Natural killer cell (primary cell): ENCODE measurements at regions not wholly inside any gene's neighbourhood (a gene's known extent, or its start where the extent isn't known, plus 50 kb on each side); places are given as distances from the start of the nearest gene placed in this dataset.

Experiments
- ATAC-seq, 3 donors: fragments of 150-1000 bp in 2 of 3; fragments of 200-7000 bp in 1 of 3; cut with Tn5 transposase; 1 replicate in 1 of 3; 2 replicates in 2 of 3; pipeline ENCODE4 v1.10.0; 2021; ENCODE audit warnings: mild to moderate bottlenecking in 2 of 3, moderate library complexity in 2 of 3
- DNase-seq, 2 donors: peaks; one replicate each; pipeline versions ENCODE4 v3.0.0 to v3.0.0-alpha.2; 2013 to 2021; ENCODE audit warnings: mixed read lengths in 1 of 2
- H3K27ac ChIP-seq: one replicate; pipeline ENCODE4 v1.5.1; 2013; ENCODE audit warnings: mild to moderate bottlenecking, low read length
- H3K27me3 ChIP-seq: one replicate; pipeline ENCODE4 v1.6.1; 2013; ENCODE audit warnings: low read length; ENCODE audit not compliant: control insufficient read depth, insufficient read depth
- H3K36me3 ChIP-seq: one replicate; pipeline ENCODE4 v1.6.1; 2013; ENCODE audit warnings: low read length; ENCODE audit not compliant: control insufficient read depth, insufficient read depth
- H3K4me1 ChIP-seq: one replicate; pipeline ENCODE4 v1.6.1; 2013; ENCODE audit warnings: low read length; ENCODE audit not compliant: control insufficient read depth, insufficient read depth
- H3K4me3 ChIP-seq: one replicate; pipeline ENCODE4 v1.5.1; 2013; ENCODE audit warnings: low read length
- H3K9me3 ChIP-seq: one replicate; pipeline ENCODE4 v1.6.1; 2013; ENCODE audit warnings: low read length; ENCODE audit not compliant: control insufficient read depth, insufficient read depth
- H3K27ac Mint-ChIP-seq, 2 donors: one replicate each; pipeline ENCODE4 v1.8.0; 2022; ENCODE audit warnings: mild to moderate bottlenecking in 2 of 2, mixed read lengths in 2 of 2, moderate library complexity in 1 of 2
- H3K27me3 Mint-ChIP-seq, 2 donors: one replicate each; pipeline ENCODE4 v1.8.0; 2022; ENCODE audit warnings: low read depth in 2 of 2, mixed read lengths in 2 of 2
- H3K36me3 Mint-ChIP-seq: one replicate; pipeline ENCODE4 v1.8.0; 2022; ENCODE audit warnings: mixed read lengths
- H3K4me1 Mint-ChIP-seq, 2 donors: one replicate each; pipeline ENCODE4 v1.8.0; 2022; ENCODE audit warnings: mixed read lengths in 2 of 2
- H3K4me3 Mint-ChIP-seq: one replicate; pipeline ENCODE4 v1.8.0; 2022; ENCODE audit warnings: mild to moderate bottlenecking, moderate library complexity, mixed read lengths
- H3K9me3 Mint-ChIP-seq, 2 donors: one replicate each; pipeline ENCODE4 v1.8.0; 2022; ENCODE audit warnings: mixed read lengths in 2 of 2
- WGBS: methylation state at CpG from one replicate; pipeline ENCODE4 v1.1.7; 2013; ENCODE audit warnings: missing lambda C conversion rate; ENCODE audit not compliant: insufficient coverage; 5-methylcytosine and 5-hydroxymethylcytosine counted together
- intact Hi-C: fragments of 100-400 bp; cut with micrococcal nuclease; formaldehyde crosslinking; loops from one replicate; pipeline ENCODE4 v1.14.2; 2022
- TF ChIP-seq, protein P1 (sequence below): fragments of 200-600 bp; IDR thresholded peaks from one replicate; pipeline ENCODE4 v1.8.0; 2022; ENCODE audit warnings: antibody characterized with exemption

DNA sequence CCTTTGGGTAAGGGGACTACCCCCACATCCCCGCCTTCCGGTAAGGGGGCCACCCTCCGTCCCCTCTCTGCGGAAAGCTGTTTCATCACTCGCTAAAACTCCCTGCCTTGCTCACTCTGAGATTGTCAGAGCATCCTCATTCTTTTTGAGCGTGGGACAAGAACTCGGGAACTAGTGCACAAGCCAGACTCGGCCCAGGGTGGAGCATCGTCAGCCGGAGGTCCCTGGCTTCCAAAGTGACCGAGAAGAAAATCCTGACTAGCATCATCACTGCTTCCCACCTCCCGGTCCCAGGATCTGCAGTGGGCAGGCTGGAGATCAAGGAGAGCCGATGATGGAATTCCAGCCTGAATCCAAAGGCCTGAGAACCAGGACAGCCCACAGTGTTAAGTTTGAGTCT lies 380.3 kb downstream of the SEC14L1 start:
- DNase-seq (no peak), ATAC-seq (no peak)
- Mint-ChIP-seq H3K27me3 (peaks cover 0 to 10% of the 10 kb centered on the region in 2 donors), H3K27ac (no peak overlapping the region), H3K4me1 (no peaks in the 10 kb centered on the region), H3K36me3 (no peaks in the 10 kb centered on the region), H3K4me3 (no peak overlapping the region), H3K9me3 (no peaks in the 10 kb centered on the region)
- Histone ChIP-seq H3K4me1 (no peaks in the 10 kb centered on the region), H3K4me3 (no peak overlapping the region), H3K9me3 (no peaks in the 10 kb centered on the region), H3K36me3 (no peaks in the 10 kb centered on the region), H3K27me3 (no peaks in the 10 kb centered on the region), H3K27ac (no peak overlapping the region)
- TF ChIP-seq, protein P1, sequence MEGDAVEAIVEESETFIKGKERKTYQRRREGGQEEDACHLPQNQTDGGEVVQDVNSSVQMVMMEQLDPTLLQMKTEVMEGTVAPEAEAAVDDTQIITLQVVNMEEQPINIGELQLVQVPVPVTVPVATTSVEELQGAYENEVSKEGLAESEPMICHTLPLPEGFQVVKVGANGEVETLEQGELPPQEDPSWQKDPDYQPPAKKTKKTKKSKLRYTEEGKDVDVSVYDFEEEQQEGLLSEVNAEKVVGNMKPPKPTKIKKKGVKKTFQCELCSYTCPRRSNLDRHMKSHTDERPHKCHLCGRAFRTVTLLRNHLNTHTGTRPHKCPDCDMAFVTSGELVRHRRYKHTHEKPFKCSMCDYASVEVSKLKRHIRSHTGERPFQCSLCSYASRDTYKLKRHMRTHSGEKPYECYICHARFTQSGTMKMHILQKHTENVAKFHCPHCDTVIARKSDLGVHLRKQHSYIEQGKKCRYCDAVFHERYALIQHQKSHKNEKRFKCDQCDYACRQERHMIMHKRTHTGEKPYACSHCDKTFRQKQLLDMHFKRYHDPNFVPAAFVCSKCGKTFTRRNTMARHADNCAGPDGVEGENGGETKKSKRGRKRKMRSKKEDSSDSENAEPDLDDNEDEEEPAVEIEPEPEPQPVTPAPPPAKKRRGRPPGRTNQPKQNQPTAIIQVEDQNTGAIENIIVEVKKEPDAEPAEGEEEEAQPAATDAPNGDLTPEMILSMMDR = no peak
- intact Hi-C loops = no loop called here
- WGBS = 93% methylated on average over 13 of the region's 13 CpGs

DNA sequence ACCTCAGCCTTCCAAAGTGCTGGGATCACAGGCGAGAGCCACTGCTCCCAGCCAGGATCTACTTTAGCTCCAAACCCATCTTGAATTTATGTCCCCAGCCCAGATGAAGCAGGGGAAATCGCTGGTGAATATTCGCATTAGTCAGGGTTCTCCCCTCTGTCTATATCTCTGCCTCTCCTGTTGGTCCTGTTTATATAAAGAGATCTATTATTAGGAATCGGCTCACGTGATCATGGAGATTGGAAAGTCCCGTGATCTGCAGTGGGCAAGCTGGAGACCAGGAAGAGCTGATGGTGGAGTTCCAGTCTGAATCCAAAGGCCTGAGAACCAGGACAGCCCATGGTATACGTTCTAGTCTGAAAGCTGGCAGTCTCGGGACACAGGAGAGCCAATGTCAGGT lies 382.8 kb downstream of the SEC14L1 start:
- DNase-seq (no peak), ATAC-seq (no peak)
- intact Hi-C loops = no loop called here
- H3K27me3 Mint-ChIP-seq = peaks cover 10 to 12% of the 10 kb centered on the region in 2 donors
- TF ChIP-seq, protein P1 = no peak
- Histone ChIP-seq H3K27ac (no peak overlapping the region), H3K36me3 (no peaks in the 10 kb centered on the region), H3K4me3 (no peak overlapping the region), H3K27me3 (peaks cover 3% of the 10 kb centered on the region), H3K9me3 (no peaks in the 10 kb centered on the region), H3K4me1 (peaks cover 1% of the 10 kb centered on the region)
- H3K9me3 Mint-ChIP-seq = no peaks in the 10 kb centered on the region
- 92% methylated on average over 6 of the region's 8 CpGs for WGBS
- no peak overlapping the region for H3K4me3 Mint-ChIP-seq
- H3K36me3 Mint-ChIP-seq = no peaks in the 10 kb centered on the region
- no peak overlapping the region for H3K27ac Mint-ChIP-seq
- no peaks in the 10 kb centered on the region for H3K4me1 Mint-ChIP-seq

DNA sequence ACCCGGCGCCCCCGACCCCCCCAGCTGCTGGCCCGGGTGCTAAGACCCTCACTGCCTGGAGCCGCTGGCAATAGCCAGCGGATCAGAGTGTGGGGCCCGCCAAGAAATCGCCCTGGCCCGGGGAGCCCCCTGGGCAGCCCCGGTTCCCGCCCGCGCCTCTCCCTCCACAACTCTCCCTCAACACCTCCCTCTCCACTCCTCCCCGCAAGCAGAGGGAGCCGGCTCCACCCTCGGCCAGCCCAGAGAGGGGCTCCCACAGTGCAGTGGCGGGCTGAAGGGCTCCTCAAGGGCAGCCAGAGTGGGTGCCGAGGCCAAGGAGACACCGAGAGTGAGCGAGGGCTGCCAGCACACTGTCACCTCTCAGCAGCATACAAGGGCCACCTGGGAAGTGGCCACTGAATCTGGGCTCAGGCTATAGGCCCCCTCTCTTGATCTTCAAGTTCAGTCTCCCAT lies 385.5 kb downstream of the SEC14L1 start:
- TF ChIP-seq, protein P1 = no peak
- H3K27me3 Mint-ChIP-seq = peaks cover 10 to 18% of the 10 kb centered on the region in 2 donors
- no peaks in the 10 kb centered on the region for H3K9me3 Mint-ChIP-seq
- intact Hi-C loops = no loop called here
- no peak for DNase-seq
- no peak for ATAC-seq
- Histone ChIP-seq H3K27me3 (peaks cover 11% of the 10 kb centered on the region), H3K27ac (no peak overlapping the region), H3K4me3 (no peak overlapping the region), H3K4me1 (peaks cover 7% of the 10 kb centered on the region), H3K36me3 (no peaks in the 10 kb centered on the region), H3K9me3 (no peaks in the 10 kb centered on the region)
- WGBS = 88% methylated on average over 20 of the region's 20 CpGs
- H3K27ac Mint-ChIP-seq = no peak overlapping the region
- H3K4me3 Mint-ChIP-seq = no peak overlapping the region
- H3K4me1 Mint-ChIP-seq = no peaks in the 10 kb centered on the region
- H3K36me3 Mint-ChIP-seq = no peaks in the 10 kb centered on the region

DNA sequence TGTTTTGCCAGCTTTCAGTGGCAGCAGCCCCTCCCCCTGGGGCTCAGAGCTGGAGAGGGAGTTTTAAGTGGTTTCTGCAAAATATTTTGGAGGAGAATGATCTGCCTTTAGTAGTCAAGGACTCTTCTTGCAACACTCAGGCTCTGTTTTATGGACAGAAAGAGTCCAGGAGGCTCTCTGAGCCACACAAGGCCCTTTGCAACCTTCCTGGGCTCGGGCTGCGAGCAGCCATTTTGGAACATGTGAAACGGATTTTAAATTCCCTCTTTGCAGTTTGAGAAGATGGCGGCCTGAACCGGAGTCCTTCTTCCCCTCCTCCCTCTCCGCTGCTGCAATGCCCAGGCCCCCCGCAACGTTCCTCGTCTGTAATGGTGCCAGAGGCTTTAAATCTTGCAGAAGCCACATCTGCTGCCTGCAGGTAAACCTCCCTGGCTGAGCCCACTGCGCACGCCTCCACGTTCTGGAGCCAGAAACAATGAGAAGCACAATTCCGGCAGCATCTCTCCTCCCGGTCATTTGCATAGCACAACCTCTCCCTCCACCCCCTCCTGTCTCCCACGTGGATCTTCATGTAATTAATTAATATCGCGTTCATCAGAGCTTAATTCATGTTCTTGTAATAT lies 386.1 kb downstream of the SEC14L1 start:
- H3K4me3 Mint-ChIP-seq = no peak overlapping the region
- no peaks in the 10 kb centered on the region for H3K36me3 Mint-ChIP-seq
- Histone ChIP-seq H3K27ac (no peak overlapping the region), H3K4me1 (peaks cover 7% of the 10 kb centered on the region), H3K4me3 (no peak overlapping the region), H3K9me3 (no peaks in the 10 kb centered on the region), H3K36me3 (no peaks in the 10 kb centered on the region), H3K27me3 (peaks cover 11% of the 10 kb centered on the region)
- H3K27ac Mint-ChIP-seq = no peak overlapping the region
- H3K9me3 Mint-ChIP-seq = no peaks in the 10 kb centered on the region
- intact Hi-C loops = no loop called here
- TF ChIP-seq, protein P1 = no peak
- no peaks in the 10 kb centered on the region for H3K4me1 Mint-ChIP-seq
- 92% methylated on average over 15 of the region's 17 CpGs for WGBS
- DNase-seq (no peak), ATAC-seq (no peak)
- H3K27me3 Mint-ChIP-seq = peaks cover 10 to 18% of the 10 kb centered on the region in 2 donors
